HG03196 (cell line): ENCODE measurements at regions not wholly inside any gene's neighbourhood (a gene's known extent, or its start where the extent isn't known, plus 50 kb on each side); places are given as distances from the start of the nearest gene placed in this dataset.
"Not testable (repeated sequence)": the region's sequence is repeated elsewhere in the genome, so short reads cannot be mapped to it uniquely, and the experiment has no call there.

Experiments
- ATAC-seq: cut with Tn5 transposase; IDR thresholded peaks from one replicate; pipeline ENCODE4 v1.9.1; 2021; ENCODE audit not compliant: unreplicated experiment

DNA sequence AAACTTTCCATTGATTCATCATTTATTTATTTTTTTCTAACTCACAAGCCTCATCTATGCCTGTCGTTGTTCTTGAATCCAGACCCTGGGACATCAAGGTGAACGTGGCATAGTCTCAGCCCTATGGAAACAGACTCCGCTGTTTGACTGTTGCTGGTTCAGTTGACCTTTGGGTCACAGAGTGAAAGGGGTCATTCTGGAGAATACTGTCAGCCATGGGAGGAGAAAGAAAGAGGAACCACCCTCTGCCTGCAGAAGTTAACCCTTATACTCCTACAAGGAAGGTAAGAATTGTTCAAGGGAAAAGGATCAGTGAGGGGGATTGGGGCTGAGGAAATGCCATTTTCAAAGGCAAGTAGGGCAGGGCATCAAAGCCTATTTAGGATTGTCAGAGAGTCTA, 387.6 kb upstream of the MAF start:
- ATAC-seq: no peak

- no peak for ATAC-seq
These were observed 385.8 kb upstream of the MAF start for GRCh38 chr16:79986352-79986751.

DNA sequence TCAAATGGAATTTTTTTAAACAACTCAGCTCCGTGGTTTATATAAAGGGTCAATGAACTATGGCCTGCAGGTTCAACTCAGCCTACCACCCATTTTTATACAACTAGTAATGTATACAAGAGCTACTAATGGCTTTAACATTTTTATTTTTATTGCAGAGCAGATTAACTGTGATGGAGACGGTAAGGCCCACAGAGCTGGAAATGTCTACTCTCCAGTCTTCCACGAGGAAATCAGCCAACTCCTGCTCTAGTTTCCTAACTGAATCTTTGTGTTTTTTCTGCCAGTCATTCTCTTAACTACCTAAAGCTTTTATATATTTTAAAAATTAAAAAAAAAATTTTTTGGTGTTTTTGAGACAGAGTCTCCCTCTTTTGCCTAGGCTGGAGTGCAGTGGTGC, 385.1 kb upstream of the MAF start:
- ATAC-seq: no peak

- ATAC-seq: not testable (repeated sequence)
These were observed 383.6 kb upstream of the MAF start for GRCh38 chr16:79984149-79984548.

DNA sequence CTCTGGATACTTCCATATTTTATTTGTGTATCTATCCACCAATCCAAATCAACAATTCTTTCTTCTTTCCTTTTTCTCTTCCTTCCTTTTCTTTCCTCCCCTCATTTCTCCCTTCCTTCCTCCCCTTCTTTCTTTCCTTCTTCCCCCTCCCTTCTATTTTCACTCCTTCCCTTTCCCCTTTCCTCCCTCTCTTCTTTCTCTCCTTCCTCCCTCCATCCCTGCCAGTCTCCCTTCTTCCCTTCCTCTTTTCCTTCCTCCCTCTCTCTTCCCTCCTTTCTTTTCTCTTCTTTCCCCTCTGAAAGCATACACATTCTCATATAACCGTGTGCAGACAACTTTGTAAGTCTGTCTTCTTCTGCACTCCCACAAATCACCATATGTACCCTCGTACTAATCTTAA, 382.3 kb upstream of the MAF start:
- ATAC-seq: no peak

GRCh38 chr16:79982361-79982760, 381.8 kb upstream of the MAF start:
- ATAC-seq: no peak

DNA sequence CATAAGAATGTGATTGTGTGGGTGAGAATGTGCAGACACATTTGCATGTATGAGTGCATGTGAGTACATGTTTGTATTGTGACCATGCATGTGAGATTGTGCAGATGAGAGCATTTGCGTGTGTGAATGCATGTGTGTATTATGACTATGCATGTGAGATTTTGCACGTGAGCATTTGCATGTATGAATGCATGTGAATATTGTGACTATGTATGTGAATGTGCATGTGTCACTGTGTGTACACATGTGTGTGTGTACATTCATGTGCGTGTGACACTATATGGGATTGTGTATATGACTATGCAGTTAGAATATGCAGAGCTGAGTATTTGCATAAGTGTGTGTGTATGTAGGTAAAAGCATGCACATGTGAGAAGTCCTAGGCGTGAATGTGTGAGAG, 381.3 kb upstream of the MAF start:
- no peak for ATAC-seq

- no peak for ATAC-seq
These were observed 380.3 kb upstream of the MAF start for GRCh38 chr16:79980650-79981521.

DNA sequence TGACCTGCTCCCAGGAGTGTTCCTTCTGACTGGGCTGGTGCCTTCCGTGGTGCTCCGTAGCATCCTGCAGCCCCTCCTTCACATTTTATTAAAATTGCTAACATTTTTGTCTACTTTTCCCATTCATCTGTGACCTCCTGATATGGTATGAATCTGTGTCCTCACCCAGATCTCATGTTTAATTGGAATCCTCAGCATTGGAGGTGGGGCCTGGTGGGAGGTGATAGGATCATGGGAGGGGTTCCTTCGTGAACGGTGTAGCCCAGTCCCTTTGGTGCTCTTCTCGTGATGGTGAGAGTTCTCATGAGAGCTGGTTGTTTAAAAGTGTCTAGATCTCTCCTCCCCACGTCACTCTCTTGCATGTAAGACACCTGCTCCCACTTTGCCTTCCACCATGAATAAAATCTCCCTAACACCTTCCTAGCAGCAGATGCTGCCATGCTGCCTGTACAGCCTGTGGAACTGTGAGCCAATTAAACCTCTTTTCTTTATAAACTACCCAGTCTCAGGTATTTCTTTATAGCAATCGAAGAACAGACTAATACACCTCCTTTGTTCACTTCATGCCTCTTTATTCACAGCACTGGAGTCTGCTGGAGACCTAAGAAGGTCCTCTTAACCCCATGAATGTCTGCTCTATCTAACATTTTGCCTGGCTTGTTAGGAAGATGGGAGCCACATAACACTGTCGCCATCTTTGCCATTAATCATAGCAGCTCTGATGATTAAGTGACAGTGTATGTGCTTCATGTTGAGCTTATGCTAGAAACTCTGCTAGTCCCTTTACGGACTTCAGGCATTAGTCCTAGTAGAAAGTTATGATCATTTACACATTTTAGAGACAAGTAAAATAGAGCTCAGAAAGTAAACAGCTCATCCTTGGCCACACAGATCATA, 377.7 kb upstream of the MAF start:
- no peak for ATAC-seq

GRCh38 chr16:79973320-79973719, 372.8 kb upstream of the MAF start:
- ATAC-seq: no peak

- ATAC-seq: no peak
These were observed 371.6 kb upstream of the MAF start for GRCh38 chr16:79972053-79972704.

DNA sequence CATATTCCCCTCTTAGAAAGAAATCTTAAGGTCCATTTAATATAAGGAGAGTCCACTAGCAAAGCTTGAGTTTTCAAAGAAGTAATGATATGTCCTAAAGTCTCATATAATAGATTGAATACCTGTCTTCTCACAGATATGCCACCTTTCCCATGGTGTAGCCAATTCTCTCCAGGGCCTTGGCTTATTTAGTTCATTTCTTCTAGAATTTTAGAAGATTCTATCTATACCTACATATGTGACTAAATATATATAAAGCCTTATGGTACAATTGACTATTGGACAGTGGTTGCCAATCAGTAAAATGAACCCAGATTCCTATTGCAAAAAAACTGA, 370.7 kb upstream of the MAF start:
- no peak for ATAC-seq

- ATAC-seq: no peak
These were observed 370.2 kb upstream of the MAF start for GRCh38 chr16:79970551-79971236.

- ATAC-seq: no peak
These were observed 369.6 kb upstream of the MAF start for GRCh38 chr16:79970087-79970486.

DNA sequence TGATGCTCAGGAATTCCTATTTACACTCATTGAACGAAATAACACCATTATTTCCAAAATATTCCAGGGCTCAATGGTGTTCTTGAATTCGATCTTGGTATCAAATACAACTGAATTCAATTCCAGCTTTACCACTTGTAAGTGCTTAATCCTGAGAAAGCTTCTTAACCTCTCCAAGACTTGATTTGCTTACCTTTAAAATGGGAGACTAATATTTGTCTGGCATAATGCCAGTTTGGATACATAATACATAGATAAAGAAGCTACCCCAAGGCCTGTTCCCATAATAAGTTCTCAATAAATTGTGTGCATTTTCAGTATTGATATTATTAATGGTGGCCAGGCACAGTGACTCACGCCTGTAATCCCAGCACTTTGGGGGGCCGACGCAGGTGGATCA, 368.9 kb upstream of the MAF start:
- ATAC-seq: no peak

- ATAC-seq: no peak
These were observed 365.7 kb upstream of the MAF start for GRCh38 chr16:79966226-79966625.

DNA sequence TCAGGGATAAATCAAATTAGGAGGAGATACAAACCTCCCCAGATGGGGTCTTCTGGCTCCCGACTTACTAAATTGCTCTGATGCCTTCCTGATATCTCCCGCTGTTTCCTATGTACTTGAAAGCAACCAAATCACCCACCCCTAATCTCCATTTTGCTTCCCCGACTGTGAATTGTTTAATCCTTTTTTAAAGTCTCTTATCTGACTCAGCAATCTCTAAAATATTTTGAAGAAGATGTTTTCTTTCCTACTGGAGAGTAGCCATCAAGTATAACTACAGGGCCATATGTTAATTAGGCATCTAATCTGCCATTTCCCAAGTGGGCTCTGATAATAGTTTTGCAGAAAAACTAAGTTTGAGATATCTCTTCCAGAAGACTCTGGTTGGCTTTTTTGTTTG, 365.2 kb upstream of the MAF start:
- ATAC-seq: no peak

- no peak for ATAC-seq
These were observed 363.6 kb upstream of the MAF start for GRCh38 chr16:79964104-79964503.

GRCh38 chr16:79962962-79963361, 362.4 kb upstream of the MAF start:
- ATAC-seq: no peak

DNA sequence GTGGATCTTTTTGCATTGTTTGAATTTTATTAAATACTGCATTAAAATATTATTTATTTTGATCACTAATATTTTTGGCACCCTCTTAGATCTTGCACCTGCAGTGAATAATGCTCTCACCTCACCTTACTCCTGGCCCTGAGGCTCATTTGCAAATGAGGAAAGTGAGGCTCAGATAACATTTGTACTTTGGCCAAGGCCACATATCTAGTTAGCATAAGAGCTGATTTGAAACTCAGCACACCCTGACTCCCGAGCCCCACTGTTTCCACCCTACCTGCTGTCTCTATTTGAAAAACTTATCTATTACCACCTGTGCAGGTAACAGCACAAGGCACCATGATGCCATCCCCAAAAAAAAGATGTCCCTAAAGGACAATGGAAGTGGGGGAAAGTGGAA, 358.7 kb upstream of the MAF start:
- ATAC-seq: no peak
